T-helper 2 cell treated with Interferon-gamma antibody and Interleukin-4, amounts not matched to agents 5 μg/mL and 100 μg/mL, for 36 hours (primary cell): ENCODE measurements at regions not wholly inside any gene's neighbourhood (a gene's known extent, or its start where the extent isn't known, plus 50 kb on each side); places are given as distances from the start of the nearest gene placed in this dataset.

Source experiments
- DNase-seq: peaks from one replicate; pipeline ENCODE4 v3.0.0; 2021; ENCODE audit warnings: low spot score
- H3K27ac Mint-ChIP-seq: one replicate; pipeline ENCODE4 v1.8.0; 2021; ENCODE audit warnings: mild to moderate bottlenecking, mixed read lengths
- H3K27me3 Mint-ChIP-seq: one replicate; pipeline ENCODE4 v1.8.0; 2021; ENCODE audit warnings: low read depth, mixed read lengths
- H3K36me3 Mint-ChIP-seq: one replicate; pipeline ENCODE4 v1.8.0; 2021; ENCODE audit warnings: low read depth, mixed read lengths
- H3K4me1 Mint-ChIP-seq: one replicate; pipeline ENCODE4 v1.8.0; 2021; ENCODE audit warnings: low read depth, mixed read lengths
- H3K4me3 Mint-ChIP-seq: one replicate; pipeline ENCODE4 v1.8.0; 2022; ENCODE audit warnings: mild to moderate bottlenecking, moderate library complexity, mixed read lengths
- H3K9me3 Mint-ChIP-seq: one replicate; pipeline ENCODE4 v1.8.0; 2021; ENCODE audit warnings: mixed read lengths

- no peak for DNase-seq
- Mint-ChIP-seq H3K27ac (no peak overlapping the region), H3K36me3 (no peaks in the 10 kb centered on the region), H3K9me3 (no peaks in the 10 kb centered on the region), H3K4me3 (no peak overlapping the region), H3K27me3 (peaks cover 17% of the 10 kb centered on the region), H3K4me1 (no peaks in the 10 kb centered on the region)
Measured at GRCh38 chr6:144873623-144874378, 588.7 kb downstream of the UTRN start.

- no peak for DNase-seq
- Mint-ChIP-seq H3K9me3 (no peaks in the 10 kb centered on the region), H3K36me3 (no peaks in the 10 kb centered on the region), H3K27me3 (peaks cover 28% of the 10 kb centered on the region), H3K4me3 (no peak overlapping the region), H3K27ac (no peak overlapping the region), H3K4me1 (no peaks in the 10 kb centered on the region)
Measured at GRCh38 chr6:144876689-144877088, 591.6 kb downstream of the UTRN start.

DNA sequence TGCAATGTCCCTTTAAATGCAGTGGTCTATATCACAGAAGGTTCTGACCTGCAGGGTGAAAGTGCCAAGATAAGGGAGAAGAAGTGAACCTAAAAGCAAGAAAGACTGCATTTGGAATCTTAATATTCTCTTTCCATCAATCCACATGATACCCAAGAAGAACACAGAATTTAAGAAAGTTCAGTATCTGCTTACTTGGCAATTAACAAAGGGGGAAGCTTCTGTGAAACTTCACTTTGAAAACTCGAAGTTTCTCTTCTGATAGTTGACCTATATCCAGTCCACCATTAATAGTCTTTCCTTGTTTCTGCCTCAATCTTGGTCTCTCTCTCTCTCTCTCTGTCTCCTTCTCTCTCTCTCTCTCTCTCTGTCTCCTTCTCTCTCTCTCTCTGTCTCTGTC lies 592.0 kb downstream of the UTRN start:
- no peak for DNase-seq
- peaks cover 28% of the 10 kb centered on the region for H3K27me3 Mint-ChIP-seq
- no peaks in the 10 kb centered on the region for H3K36me3 Mint-ChIP-seq
- H3K27ac Mint-ChIP-seq: no peak overlapping the region
- H3K4me3 Mint-ChIP-seq: no peak overlapping the region
- H3K9me3 Mint-ChIP-seq: no peaks in the 10 kb centered on the region
- no peaks in the 10 kb centered on the region for H3K4me1 Mint-ChIP-seq

- H3K27ac Mint-ChIP-seq: no peak overlapping the region
- no peaks in the 10 kb centered on the region for H3K4me1 Mint-ChIP-seq
- peaks cover 28% of the 10 kb centered on the region for H3K27me3 Mint-ChIP-seq
- no peak overlapping the region for H3K4me3 Mint-ChIP-seq
- DNase-seq: no peak
- no peaks in the 10 kb centered on the region for H3K36me3 Mint-ChIP-seq
- no peaks in the 10 kb centered on the region for H3K9me3 Mint-ChIP-seq
Measured at GRCh38 chr6:144878577-144878976, 593.4 kb downstream of the UTRN start.

GRCh38 chr6:144879436-144879835 lies 594.3 kb downstream of the UTRN start:
- Mint-ChIP-seq H3K4me1 (no peaks in the 10 kb centered on the region), H3K36me3 (no peaks in the 10 kb centered on the region), H3K27ac (no peak overlapping the region), H3K9me3 (no peaks in the 10 kb centered on the region), H3K27me3 (peaks cover 28% of the 10 kb centered on the region), H3K4me3 (no peak overlapping the region)
- no peak for DNase-seq

DNA sequence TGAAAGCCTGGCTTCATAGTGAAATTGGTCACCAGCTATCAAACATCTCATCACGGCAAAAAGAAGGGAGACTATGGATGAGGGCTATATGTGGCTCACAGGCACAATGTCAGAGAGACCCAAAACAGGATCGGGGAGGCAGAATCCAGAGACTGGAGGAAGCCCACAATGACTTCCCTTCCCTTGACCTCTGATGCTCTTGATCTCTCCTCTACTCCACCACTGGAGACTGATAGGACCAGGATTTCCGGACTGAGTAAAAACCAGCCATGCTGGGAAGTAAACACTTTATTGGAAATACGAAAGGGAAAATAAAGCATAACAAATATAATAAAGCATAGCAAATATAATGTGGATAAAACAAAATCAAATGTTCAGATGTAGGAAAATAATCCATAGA lies 597.3 kb downstream of the UTRN start:
- H3K4me3 Mint-ChIP-seq: no peak overlapping the region

GRCh38 chr6:144883915-144884314 lies 598.8 kb downstream of the UTRN start:
- H3K9me3 Mint-ChIP-seq: no peaks in the 10 kb centered on the region

More for the DNA sequence above, 597.3 kb downstream of the UTRN start:
- no peaks in the 10 kb centered on the region for H3K36me3 Mint-ChIP-seq
- H3K9me3 Mint-ChIP-seq: no peaks in the 10 kb centered on the region
- DNase-seq: no peak
- H3K27me3 Mint-ChIP-seq: peaks cover 24% of the 10 kb centered on the region
- no peak overlapping the region for H3K27ac Mint-ChIP-seq
- H3K4me1 Mint-ChIP-seq: no peaks in the 10 kb centered on the region

DNA sequence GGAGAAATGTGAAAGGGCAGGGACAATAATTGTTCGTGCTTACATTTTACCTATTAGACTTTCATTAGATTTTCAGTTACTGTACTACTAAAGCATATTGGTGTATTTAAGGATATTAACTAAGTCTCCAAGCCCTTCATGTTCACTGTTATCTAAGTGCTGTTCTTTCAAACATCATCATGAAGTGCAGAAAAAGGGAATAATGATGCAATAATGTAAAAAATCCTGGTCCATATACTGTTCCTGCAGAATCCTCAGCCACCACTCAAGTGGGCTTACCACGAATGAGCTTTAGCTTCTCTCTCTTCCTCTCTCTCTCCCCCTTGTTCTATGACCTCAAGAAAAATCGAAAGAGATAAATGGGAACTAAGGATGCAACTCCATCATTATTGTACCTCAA lies 600.7 kb downstream of the UTRN start:
- peaks cover 4% of the 10 kb centered on the region for H3K27me3 Mint-ChIP-seq
- no peaks in the 10 kb centered on the region for H3K4me1 Mint-ChIP-seq
- H3K4me3 Mint-ChIP-seq: no peak overlapping the region
- DNase-seq: no peak
- no peaks in the 10 kb centered on the region for H3K36me3 Mint-ChIP-seq
- no peak overlapping the region for H3K27ac Mint-ChIP-seq
- no peaks in the 10 kb centered on the region for H3K9me3 Mint-ChIP-seq

More at GRCh38 chr6:144883915-144884314, 598.8 kb downstream of the UTRN start:
- Mint-ChIP-seq H3K4me1 (no peaks in the 10 kb centered on the region), H3K27ac (no peak overlapping the region), H3K4me3 (no peak overlapping the region), H3K27me3 (peaks cover 13% of the 10 kb centered on the region), H3K36me3 (no peaks in the 10 kb centered on the region)
- no peak for DNase-seq

DNA sequence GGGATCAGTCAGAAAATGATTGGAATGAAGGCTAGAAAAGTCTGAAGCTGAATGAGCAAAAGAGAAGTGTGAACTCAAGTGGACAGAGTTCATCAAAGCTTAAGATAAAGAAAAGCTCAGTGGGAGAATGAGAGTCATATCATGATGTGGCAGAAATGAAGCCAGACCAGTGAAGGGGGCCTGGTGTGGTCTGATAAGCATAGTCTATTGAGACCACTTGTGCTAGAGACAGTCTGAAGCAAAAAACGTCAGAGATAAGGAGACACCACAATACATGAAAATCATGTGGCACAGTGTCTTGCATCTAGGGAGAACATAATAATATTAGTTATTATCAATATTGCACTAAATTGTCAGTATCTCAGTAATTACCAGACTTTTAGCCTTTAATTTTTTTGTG lies 601.5 kb downstream of the UTRN start:
- Mint-ChIP-seq H3K27ac (no peak overlapping the region), H3K36me3 (no peaks in the 10 kb centered on the region), H3K4me1 (no peaks in the 10 kb centered on the region), H3K27me3 (peaks cover 4% of the 10 kb centered on the region), H3K9me3 (no peaks in the 10 kb centered on the region), H3K4me3 (no peak overlapping the region)
- DNase-seq: no peak

GRCh38 chr6:144888621-144889020 lies 603.5 kb downstream of the UTRN start:
- Mint-ChIP-seq H3K4me3 (no peak overlapping the region), H3K4me1 (no peaks in the 10 kb centered on the region), H3K9me3 (no peaks in the 10 kb centered on the region), H3K27ac (no peak overlapping the region), H3K27me3 (peaks cover 9% of the 10 kb centered on the region), H3K36me3 (no peaks in the 10 kb centered on the region)
- no peak for DNase-seq

GRCh38 chr6:144893680-144894151 lies 608.6 kb downstream of the UTRN start:
- H3K9me3 Mint-ChIP-seq: no peaks in the 10 kb centered on the region
- DNase-seq: no peak
- no peak overlapping the region for H3K4me3 Mint-ChIP-seq
- no peaks in the 10 kb centered on the region for H3K36me3 Mint-ChIP-seq
- no peaks in the 10 kb centered on the region for H3K4me1 Mint-ChIP-seq
- peaks cover 16% of the 10 kb centered on the region for H3K27me3 Mint-ChIP-seq
- no peak overlapping the region for H3K27ac Mint-ChIP-seq

- no peaks in the 10 kb centered on the region for H3K4me1 Mint-ChIP-seq
- H3K27ac Mint-ChIP-seq: no peak overlapping the region
- H3K27me3 Mint-ChIP-seq: peaks cover 16% of the 10 kb centered on the region
- DNase-seq: no peak
- no peaks in the 10 kb centered on the region for H3K9me3 Mint-ChIP-seq
- H3K4me3 Mint-ChIP-seq: no peak overlapping the region
- no peaks in the 10 kb centered on the region for H3K36me3 Mint-ChIP-seq
Measured at GRCh38 chr6:144894240-144894639, 609.1 kb downstream of the UTRN start.

GRCh38 chr6:144895313-144896278 lies 610.5 kb downstream of the UTRN start:
- H3K9me3 Mint-ChIP-seq: no peaks in the 10 kb centered on the region
- no peak overlapping the region for H3K27ac Mint-ChIP-seq
- H3K27me3 Mint-ChIP-seq: peaks cover 16% of the 10 kb centered on the region
- no peak overlapping the region for H3K4me3 Mint-ChIP-seq
- DNase-seq: no peak
- H3K4me1 Mint-ChIP-seq: no peaks in the 10 kb centered on the region
- H3K36me3 Mint-ChIP-seq: no peaks in the 10 kb centered on the region

GRCh38 chr6:144896289-144896688 lies 611.2 kb downstream of the UTRN start:
- Mint-ChIP-seq H3K27me3 (peaks cover 18% of the 10 kb centered on the region), H3K36me3 (no peaks in the 10 kb centered on the region), H3K9me3 (no peaks in the 10 kb centered on the region), H3K4me3 (no peak overlapping the region), H3K4me1 (no peaks in the 10 kb centered on the region), H3K27ac (no peak overlapping the region)
- no peak for DNase-seq
